D721Med (cell line): ENCODE measurements at regions not wholly inside any gene's neighbourhood (a gene's known extent, or its start where the extent isn't known, plus 50 kb on each side); places are given as distances from the start of the nearest gene placed in this dataset.
"Not testable (repeated sequence)": the region's sequence is repeated elsewhere in the genome, so short reads cannot be mapped to it uniquely, and the experiment has no call there.

ENCODE experiments used
- DNase-seq: peaks from one replicate; pipeline ENCODE4 v3.0.0; 2011; ENCODE audit warnings: low spot score; ENCODE audit not compliant: insufficient read length
- FAIRE-seq: peaks from 2 replicates; lab custom pipeline; 2011; peaks lifted over from hg19 to GRCh38; lab: Jason Lieb, UNC
- TF ChIP-seq, protein P1 (sequence below): IDR thresholded peaks from 2 replicates; pipeline ENCODE4 v1.5.1; 2012; ENCODE audit warnings: mild to moderate bottlenecking, control low read depth; ENCODE audit not compliant: insufficient read depth; ENCODE audit errors: missing control alignments

DNA sequence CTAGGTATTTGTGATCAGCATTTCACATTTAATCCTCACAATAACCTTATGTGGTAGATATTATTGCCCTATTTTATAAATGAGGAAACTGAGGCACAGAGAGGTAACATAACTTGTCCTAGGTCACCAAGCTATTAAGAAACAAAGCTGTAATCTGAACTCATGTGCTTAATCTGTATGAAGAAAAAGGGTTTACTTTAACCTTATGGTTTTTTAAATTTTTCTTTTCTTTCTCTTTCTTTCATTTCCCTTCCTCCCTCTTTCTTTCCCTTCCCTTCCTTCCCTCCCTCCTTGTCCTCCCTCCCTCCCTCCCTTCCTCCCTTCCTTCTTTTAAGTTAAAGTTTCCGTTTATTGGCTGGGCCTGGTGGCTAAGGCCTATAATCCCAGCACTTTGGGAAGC, 105.2 kb upstream of the AMZ2 start:
- no peak for DNase-seq
- TF ChIP-seq, protein P1, sequence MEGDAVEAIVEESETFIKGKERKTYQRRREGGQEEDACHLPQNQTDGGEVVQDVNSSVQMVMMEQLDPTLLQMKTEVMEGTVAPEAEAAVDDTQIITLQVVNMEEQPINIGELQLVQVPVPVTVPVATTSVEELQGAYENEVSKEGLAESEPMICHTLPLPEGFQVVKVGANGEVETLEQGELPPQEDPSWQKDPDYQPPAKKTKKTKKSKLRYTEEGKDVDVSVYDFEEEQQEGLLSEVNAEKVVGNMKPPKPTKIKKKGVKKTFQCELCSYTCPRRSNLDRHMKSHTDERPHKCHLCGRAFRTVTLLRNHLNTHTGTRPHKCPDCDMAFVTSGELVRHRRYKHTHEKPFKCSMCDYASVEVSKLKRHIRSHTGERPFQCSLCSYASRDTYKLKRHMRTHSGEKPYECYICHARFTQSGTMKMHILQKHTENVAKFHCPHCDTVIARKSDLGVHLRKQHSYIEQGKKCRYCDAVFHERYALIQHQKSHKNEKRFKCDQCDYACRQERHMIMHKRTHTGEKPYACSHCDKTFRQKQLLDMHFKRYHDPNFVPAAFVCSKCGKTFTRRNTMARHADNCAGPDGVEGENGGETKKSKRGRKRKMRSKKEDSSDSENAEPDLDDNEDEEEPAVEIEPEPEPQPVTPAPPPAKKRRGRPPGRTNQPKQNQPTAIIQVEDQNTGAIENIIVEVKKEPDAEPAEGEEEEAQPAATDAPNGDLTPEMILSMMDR: no peak
- no peak for FAIRE-seq

DNA sequence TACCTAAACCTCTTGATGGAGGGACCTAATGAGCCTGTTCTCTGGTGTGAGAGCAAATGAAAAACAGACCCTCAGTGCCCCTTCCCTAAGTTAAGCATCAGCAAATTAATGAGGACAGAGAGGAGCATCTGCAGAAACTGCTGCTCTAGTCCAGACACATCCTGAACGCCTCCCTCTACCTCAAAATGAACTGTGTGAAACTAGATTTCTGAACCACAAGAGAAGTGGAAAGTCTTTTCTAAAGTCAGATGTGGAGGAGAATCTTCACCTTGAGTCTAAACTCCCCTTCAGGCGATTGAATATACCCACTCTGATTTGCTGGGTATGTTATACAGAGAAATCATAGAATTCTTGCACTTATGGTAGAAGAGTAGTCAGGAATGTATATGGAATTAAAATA, 104.4 kb upstream of the AMZ2 start:
- no peak for FAIRE-seq
- no peak for DNase-seq

DNA sequence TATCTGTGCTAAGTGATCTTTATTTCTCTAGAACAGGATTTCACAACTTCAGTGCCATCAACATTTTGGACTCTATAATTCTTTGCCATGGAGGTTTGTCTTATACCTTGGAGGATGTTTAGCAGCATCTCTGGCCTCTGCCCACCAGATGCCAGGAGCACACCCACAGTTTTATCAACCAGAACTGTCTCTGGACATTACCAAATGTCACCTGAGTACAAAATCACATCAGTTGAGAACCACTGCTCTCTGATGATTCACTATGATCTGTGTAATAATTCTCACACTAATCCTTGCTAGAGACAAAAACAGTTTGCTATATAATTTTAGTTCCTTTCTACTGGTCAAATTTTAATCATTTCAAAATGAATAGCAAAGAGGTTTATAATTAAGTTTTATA, 102.8 kb upstream of the AMZ2 start:
- DNase-seq: no peak
- TF ChIP-seq, protein P1: no peak
- no peak for FAIRE-seq

More for the DNA sequence above, 104.4 kb upstream of the AMZ2 start:
- TF ChIP-seq, protein P1: no peak

DNA sequence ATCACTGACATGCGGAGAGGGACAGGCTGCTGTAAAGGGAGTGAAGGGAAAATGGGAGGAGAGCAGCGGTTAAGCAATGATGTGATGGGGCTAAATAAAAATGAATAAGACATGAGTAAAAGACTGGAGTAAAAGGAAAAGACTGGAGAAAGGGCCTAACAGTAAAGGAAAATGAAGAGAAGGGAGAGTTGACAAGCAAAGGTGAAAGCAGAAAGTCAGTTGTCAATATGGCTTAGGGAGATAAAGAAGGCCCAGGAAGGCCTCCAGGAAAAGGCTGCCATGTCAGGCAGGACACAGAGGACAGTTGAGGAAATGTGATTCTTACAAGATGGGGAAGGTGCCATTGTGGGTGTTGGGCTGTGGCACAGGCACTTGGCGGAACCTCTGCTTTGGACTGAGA, 98.9 kb upstream of the AMZ2 start:
- FAIRE-seq (no peak), DNase-seq (no peak)
- TF ChIP-seq, protein P1: no peak

DNA sequence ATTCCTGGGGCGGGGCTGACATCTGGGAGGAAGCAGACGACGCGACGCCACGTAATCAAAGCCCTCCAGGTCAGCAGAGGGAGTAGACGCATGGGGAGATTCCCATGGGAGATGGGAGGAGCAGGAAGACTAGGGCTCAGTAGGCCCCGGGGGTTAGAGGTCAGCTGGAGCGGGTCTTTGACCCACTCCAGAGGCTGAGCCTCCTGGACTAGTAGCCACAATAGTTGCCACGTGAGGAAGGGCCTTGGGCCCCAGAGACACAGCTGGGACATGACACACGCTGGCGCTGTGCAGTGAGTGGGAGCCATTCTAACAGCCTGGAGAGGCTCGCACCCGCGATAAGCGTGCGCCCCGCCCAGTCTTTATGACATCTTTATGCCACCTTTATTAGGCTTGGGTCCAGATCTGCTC, 95.7 kb upstream of the AMZ2 start:
- TF ChIP-seq, protein P1: no peak
- DNase-seq (no peak), FAIRE-seq (no peak)

DNA sequence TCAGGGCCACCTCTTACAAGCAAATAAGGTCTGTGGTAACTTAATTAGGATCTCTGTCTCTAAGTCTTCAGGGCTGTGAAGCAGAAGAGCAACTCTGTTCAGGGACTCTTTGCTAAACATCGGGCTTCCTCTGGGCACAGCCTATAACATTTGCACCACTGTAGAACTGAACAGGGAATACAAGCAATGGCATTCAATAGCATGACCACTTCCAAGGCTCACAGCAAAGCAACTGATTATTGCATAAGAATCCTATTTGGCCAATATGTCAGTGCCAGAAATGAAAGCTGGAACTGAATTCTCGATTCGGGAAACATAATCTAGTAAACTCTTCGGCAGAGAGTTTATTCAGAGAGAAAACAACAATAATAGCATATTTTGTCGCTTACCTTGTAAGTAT, 92.2 kb upstream of the AMZ2 start:
- FAIRE-seq: no peak
- no peak for DNase-seq
- TF ChIP-seq, protein P1: no peak

DNA sequence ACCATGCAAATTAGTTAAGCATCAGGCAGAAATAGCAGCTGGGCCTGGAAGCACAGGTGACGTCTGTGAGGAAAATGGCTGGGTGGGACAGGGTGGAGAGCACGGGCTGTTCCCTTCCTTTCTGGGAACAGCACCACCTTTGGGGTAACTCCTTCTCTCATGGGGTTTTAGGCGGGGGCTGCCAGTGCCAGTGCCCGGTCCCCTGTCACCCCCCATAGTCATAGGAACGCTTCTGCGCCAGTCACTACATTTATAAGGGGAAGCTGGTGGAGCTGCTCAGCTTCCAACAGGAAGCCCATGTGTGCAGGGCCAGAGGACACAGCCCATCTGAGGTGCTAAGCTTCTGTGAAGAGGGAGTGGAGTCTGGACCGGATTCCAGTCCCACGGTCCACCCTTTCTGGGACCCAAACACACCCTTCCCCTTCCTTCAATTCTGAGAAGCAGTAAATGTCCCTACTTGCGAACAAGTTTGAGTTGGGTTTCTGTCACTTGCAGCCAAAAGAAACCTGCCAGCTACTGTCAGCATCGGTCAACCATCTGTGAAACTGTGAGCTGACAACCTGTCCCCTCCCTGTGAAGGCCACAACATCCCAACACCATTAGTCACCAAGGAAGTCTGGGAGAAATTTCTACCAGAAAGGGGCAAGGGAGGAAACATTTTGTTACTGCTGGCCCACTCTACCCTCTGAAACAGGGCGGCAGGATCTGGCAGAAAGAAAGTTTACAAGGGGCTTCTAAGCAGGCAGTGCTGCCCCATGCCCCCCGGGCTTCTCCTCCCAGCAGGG, 86.0 kb upstream of the AMZ2 start:
- no peak for DNase-seq
- TF ChIP-seq, protein P1: no peak
- no peak for FAIRE-seq

DNA sequence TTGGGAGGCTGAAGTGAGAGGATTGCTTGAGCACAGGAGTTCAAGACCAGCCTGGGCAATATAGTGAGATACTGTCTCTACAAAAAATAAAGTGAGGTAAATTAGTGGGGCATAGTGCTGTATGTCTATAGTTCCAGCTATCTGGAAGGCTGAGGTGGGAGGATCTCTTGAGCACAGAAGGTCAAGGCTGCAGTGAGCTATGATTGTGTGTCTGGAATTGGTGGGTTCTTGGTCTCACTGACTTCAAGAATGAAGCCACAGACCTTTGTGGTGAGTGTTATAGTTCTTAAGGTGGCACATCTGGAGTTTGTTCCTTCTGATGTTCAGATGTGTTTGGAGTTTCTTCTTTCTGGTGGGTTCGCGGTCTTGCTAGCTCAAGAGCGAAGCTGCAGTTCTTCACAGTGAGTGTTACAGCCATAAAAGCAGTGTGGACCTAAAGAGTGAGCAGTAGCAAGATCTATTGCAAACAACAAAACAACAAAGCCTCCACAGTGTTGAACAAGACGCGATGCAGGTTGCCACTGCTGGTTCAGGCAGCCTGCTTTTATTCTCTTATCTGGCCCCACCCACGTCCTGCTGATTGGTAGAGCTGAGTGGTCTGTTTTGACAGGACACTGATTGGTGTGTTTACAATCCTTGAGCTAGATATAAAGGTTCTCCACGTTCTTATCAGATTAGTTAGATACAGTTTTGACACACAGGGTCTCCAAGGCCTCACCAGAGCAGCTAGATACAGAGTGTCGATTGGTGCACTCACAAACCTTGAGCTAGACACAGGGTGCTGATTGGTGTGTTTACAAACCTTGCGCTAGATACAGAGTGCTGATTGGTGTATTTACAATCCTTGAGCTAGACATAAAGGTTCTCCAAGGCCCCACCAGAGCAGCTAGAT, 79.3 kb upstream of the AMZ2 start:
- FAIRE-seq, DNase-seq: not testable (repeated sequence)

DNA sequence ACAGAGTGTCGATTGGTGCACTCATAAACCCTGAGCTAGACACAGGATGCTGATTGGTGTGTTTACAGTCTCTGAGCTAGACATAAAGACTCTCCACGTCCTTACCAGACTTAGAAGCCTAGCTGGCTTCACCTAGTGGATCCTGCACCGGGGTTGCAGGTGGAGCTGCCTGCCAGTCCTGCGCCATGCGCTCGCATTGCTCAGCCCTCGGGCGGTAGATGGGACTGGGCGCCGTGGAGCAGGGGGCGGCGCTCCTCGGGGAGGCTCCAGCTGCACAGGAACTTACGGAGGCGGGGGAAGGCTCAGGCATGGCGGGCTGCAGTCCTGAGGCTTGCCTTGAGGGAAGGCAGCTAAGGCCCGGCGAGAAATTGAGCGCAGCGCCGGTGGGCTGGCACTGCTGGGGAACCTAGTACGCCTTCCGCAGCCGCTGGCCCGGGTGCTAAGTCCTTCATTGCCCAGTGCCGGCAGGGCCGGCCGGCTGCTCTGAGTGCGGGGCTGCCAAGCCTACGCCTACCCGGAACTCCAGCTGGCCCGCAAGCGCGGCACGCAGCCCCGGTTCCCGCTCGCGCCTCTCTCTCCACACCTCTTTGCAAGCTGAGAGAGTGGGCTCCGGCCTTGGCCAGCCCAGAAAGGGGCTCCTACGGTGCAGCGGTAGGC, 78.5 kb upstream of the AMZ2 start:
- not testable (repeated sequence) for DNase-seq, FAIRE-seq
